Uterus (tissue), 3 donors: ENCODE measurements at regions not wholly inside any gene's neighbourhood (a gene's known extent, or its start where the extent isn't known, plus 50 kb on each side); places are given as distances from the start of the nearest gene placed in this dataset.

Experiments used
- DNase-seq, 2 donors: peaks; one replicate each; pipeline ENCODE4 v3.0.0-alpha.2; 2019 to 2020
- H3K27ac ChIP-seq, 2 donors: fragments of 200-600 bp; sonication (generic); 1 replicate in 1 of 2; 2 replicates in 1 of 2; pipeline ENCODE4 v1.5.1; 2016 to 2018
- H3K27me3 ChIP-seq, 2 donors: fragments of 200-600 bp; sonication (generic); one replicate each; pipeline ENCODE4 v1.5.1; 2018 to 2019; ENCODE audit warnings: control low read depth in 1 of 2
- H3K36me3 ChIP-seq, 2 donors: fragments of 200-600 bp; sonication (generic); one replicate each; pipeline ENCODE4 v1.5.1; 2019; ENCODE audit warnings: control low read depth in 1 of 2
- H3K4me1 ChIP-seq, 2 donors: fragments of 200-600 bp; sonication (generic); one replicate each; pipeline ENCODE4 v1.5.1; 2018 to 2019; ENCODE audit warnings: control low read depth in 1 of 2
- H3K4me3 ChIP-seq, 2 donors: fragments of 200-600 bp; sonication (generic); 1 replicate in 1 of 2; 2 replicates in 1 of 2; pipeline ENCODE4 v1.5.1; 2018 to 2019; ENCODE audit warnings: mild to moderate bottlenecking in 1 of 2
- H3K9me3 ChIP-seq, 2 donors: fragments of 200-600 bp; sonication (generic); one replicate each; pipeline ENCODE4 v1.5.1; 2019; ENCODE audit warnings: control low read depth in 1 of 2
- POLR2A ChIP-seq, 2 donors: fragments of 450-650 bp; IDR thresholded peaks; one replicate each; pipeline ENCODE4 v1.6.1; 2016; ENCODE audit warnings: antibody characterized with exemption in 2 of 2, mild to moderate bottlenecking in 1 of 2, moderate library complexity in 1 of 2
- intact Hi-C: fragments of 100-400 bp; cut with DNase I; formaldehyde crosslinking; loops from one replicate; pipeline ENCODE4 v1.15.1; 2023; ENCODE audit warnings: low total_unique reads
- TF ChIP-seq, protein P1 (sequence below), 4 experiments: fragments of 200-600 bp in 2 of 4; fragments of 450-650 bp in 2 of 4; sonication (generic) in 2 of 4; IDR thresholded peaks; one replicate each; pipeline ENCODE4 v1.5.1; 2016 to 2019; ENCODE audit warnings: antibody characterized with exemption in 4 of 4, mild to moderate bottlenecking in 2 of 4, moderate library complexity in 1 of 4
- donor health status: DM: yes; HTN: yes; CAD: no.

DNA sequence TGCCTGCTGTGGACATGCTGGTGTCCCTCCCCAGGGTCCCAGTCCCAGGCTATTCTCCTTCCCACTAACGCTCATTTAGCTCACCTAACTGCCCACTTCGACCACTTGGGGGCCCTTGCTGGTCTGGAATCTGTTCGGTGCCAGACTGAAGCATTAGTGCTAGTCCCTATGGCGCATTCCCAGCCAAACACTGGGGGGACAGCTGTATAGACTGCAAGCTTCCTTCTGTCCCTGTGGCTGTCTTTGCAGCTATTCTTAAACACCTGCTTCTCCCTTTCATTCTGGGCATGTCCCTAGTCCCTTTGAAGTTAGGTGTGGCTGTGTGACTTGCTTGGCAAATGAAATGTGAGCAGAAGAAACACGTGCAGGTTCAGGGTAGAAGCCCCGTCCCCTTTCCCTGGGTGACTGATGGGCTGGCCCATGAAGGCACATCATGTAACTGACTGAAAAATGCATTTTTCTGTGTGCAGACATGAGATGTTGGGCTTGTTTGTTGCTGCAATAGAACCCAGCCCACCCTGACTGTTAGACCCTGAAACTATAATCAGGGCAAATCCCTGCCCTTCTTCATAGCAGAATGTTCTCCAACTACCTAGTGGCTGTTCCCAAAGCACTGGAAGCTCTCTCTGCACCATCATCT lies 134.4 kb downstream of the BARX1 start:
- no peaks in the 10 kb centered on the region for H3K27me3 ChIP-seq
- intact Hi-C loops = no loop called here
- no peaks in the 10 kb centered on the region for H3K4me1 ChIP-seq
- no peaks in the 10 kb centered on the region for H3K9me3 ChIP-seq
- H3K36me3 ChIP-seq = no peaks in the 10 kb centered on the region
- no peak for TF ChIP-seq POLR2A (IDR thresholded peaks at IDR 0.05)
- TF ChIP-seq, protein P1, sequence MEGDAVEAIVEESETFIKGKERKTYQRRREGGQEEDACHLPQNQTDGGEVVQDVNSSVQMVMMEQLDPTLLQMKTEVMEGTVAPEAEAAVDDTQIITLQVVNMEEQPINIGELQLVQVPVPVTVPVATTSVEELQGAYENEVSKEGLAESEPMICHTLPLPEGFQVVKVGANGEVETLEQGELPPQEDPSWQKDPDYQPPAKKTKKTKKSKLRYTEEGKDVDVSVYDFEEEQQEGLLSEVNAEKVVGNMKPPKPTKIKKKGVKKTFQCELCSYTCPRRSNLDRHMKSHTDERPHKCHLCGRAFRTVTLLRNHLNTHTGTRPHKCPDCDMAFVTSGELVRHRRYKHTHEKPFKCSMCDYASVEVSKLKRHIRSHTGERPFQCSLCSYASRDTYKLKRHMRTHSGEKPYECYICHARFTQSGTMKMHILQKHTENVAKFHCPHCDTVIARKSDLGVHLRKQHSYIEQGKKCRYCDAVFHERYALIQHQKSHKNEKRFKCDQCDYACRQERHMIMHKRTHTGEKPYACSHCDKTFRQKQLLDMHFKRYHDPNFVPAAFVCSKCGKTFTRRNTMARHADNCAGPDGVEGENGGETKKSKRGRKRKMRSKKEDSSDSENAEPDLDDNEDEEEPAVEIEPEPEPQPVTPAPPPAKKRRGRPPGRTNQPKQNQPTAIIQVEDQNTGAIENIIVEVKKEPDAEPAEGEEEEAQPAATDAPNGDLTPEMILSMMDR (IDR thresholded peaks at IDR 0.05) = no peak
- no peak for DNase-seq
- no peak overlapping the region for H3K27ac ChIP-seq
- H3K4me3 ChIP-seq = no peak overlapping the region

DNA sequence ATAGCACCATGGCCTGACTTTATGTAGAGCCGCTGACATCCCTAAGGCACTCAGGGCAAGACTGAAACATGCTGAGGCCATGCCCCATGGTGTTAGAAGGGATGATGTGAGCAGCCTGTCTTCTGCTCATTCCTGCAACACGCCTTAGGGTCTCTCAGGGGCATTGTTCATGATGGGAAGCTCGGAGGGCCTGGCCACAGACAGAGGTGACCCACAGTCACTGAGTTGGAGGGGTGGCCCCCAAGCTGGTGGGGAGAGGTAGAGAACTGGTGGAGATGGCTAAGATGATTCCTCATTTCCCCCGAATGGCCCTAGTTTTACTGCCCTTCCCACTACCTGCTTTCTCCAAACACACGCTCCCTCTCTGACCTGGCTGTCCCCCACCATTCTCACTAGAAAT lies 135.2 kb downstream of the BARX1 start:
- intact Hi-C loops = no loop called here
- Histone ChIP-seq H3K36me3 (no peaks in the 10 kb centered on the region), H3K4me1 (no peaks in the 10 kb centered on the region), H3K27me3 (no peaks in the 10 kb centered on the region), H3K27ac (no peak overlapping the region), H3K4me3 (no peak overlapping the region), H3K9me3 (no peaks in the 10 kb centered on the region)
- DNase-seq = no peak
- TF ChIP-seq, protein P1 (IDR thresholded peaks at IDR 0.05) = no peak
- TF ChIP-seq POLR2A (IDR thresholded peaks at IDR 0.05) = no peak

DNA sequence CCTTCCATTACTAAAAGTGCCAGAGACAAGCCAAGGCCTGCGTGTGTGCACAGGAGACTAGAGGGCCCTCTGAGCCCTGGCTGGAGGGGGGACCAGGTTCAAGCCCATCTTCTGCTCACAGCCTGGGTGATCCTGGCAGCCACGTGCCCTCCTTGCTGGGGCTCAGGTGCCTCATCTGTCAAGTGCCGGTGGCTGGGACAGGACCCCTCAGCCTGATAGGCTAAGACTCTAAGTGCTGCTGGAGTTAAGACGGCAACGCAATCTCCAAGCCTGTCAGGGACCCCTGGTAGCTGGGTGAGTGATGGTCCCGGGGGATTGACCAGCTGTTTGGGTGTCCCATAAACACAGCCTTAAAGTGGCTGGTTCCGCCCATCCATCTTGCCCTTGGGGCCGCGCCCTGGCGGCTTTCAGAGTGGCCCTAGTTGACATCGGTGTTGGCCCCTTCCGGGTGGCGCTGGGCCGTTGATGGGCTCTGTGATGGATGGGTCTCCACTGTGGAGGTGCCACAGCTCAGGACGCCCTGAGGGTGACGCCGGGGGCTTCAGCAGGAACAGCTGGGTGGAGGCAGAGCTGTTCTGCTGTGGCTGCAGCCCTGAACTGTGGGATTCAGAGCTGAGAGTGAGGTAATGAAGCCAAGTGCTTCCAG lies 136.2 kb downstream of the BARX1 start:
- DNase-seq = no peak
- Histone ChIP-seq H3K4me3 (no peak overlapping the region), H3K27me3 (no peaks in the 10 kb centered on the region), H3K36me3 (no peaks in the 10 kb centered on the region), H3K4me1 (no peaks in the 10 kb centered on the region), H3K27ac (no peak overlapping the region), H3K9me3 (no peaks in the 10 kb centered on the region)
- intact Hi-C loops = no loop called here
- TF ChIP-seq, protein P1 (IDR thresholded peaks at IDR 0.05) = no peak
- no peak for TF ChIP-seq POLR2A (IDR thresholded peaks at IDR 0.05)

DNA sequence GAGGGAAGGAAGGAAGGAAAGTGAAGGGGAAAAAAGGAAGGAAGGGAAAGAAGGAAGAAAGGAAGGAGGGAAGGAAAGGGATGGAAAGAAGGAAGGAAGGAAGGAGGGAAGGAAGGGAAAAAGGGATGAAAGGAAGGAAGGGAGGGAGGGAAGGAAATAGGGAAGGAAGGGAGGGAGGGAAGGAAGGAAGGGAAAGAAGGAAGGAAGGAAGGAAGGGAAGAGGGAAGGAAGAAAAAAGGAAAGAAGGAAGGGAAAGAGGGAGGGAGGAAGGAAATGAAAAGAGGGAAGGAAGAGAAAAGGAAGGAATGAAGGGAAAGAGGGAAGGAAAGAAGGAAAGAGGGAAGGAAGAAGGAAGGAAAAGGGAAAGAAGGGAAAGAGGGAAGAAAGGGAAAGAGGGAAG lies 136.9 kb downstream of the BARX1 start:
- Histone ChIP-seq H3K9me3 (no peaks in the 10 kb centered on the region), H3K27ac (no peak overlapping the region), H3K4me1 (no peaks in the 10 kb centered on the region), H3K27me3 (no peaks in the 10 kb centered on the region), H3K4me3 (no peak overlapping the region), H3K36me3 (no peaks in the 10 kb centered on the region)
- DNase-seq = no peak
- intact Hi-C loops = no loop called here
- TF ChIP-seq POLR2A (IDR thresholded peaks at IDR 0.05) = no peak
- TF ChIP-seq, protein P1 (IDR thresholded peaks at IDR 0.05) = no peak

DNA sequence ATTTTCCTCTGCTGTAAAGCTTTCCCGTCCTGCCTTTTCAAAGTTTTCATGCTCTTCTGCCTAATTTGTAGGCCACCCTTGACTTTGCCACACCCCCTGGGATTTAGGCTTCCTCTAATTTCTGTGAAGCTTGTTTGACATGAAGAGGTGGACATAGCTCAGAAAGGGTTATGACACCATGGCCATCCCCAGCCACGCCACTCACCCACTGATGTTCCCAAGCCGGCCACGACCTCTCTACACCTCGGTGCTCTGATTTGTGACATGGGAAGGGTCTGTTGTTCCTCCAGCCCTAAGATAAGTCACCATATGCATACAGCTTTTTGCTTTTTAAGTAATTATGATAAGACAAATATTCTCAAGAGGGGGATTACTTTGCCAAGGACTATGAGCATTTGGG lies 139.5 kb downstream of the BARX1 start:
- H3K36me3 ChIP-seq = no peaks in the 10 kb centered on the region
- no peak overlapping the region for H3K4me3 ChIP-seq
- intact Hi-C loops = no loop called here
- no peak overlapping the region for H3K27ac ChIP-seq
- no peaks in the 10 kb centered on the region for H3K27me3 ChIP-seq
- no peaks in the 10 kb centered on the region for H3K4me1 ChIP-seq
- DNase-seq = no peak
- no peaks in the 10 kb centered on the region for H3K9me3 ChIP-seq
- TF ChIP-seq, protein P1 (IDR thresholded peaks at IDR 0.05) = no peak
- no peak for TF ChIP-seq POLR2A (IDR thresholded peaks at IDR 0.05)
